Heart left ventricle (tissue), 13 donors: ENCODE measurements at regions not wholly inside any gene's neighbourhood (a gene's known extent, or its start where the extent isn't known, plus 50 kb on each side); places are given as distances from the start of the nearest gene placed in this dataset.

Source experiments
- CTCF ChIP-seq, 12 donors: fragments of 200-600 bp; sonication (generic) in 4 of 12; IDR thresholded peaks; one replicate each; pipeline versions ENCODE4 v1.5.0 to v1.8.0; 2018 to 2022; ENCODE audit warnings: antibody characterized with exemption in 12 of 12, mild to moderate bottlenecking in 5 of 12
- POLR2A ChIP-seq, 2 donors: fragments of 450-650 bp; IDR thresholded peaks; one replicate each; pipeline ENCODE4 v1.6.1; 2017; ENCODE audit warnings: antibody characterized with exemption in 2 of 2, mild to moderate bottlenecking in 2 of 2, moderate library complexity in 2 of 2
- donor health status: ischemic (EF 13 %, LVEDD 7.1; RV severe dilation, severe dysfunction).
- donor health status: DM: no; HTN: yes; CAD: no.
- donor health status: DM: no; HTN: no; CAD: no.
- donor health status: ischemic (EF 25% LVEDD 6.9; RV normal size, moderate dysfunction).
- donor health status: ischemic (EF 25% LVEDD 5.7; RV mildly dilated, moderate dysfunction).
- donor health status: ischemic (EF 35%, LVEDD 5.7; RV mildly dilated, moderate dysfunction).
- donor health status: nonischemic (EF 11% LVEDD 7.7; RV severe dilation, severe dysfunction).
- donor health status: DM: yes; HTN: yes; CAD: no.
- donor health status: PGD.
- donor health status: ischemic (EF 29% LVEDD 5.4; RV normal size, mild dysfunction).
- donor health status: nonischemic (EF 23%, LVEDD 6.1; RV moderate dilation, normal function).

DNA sequence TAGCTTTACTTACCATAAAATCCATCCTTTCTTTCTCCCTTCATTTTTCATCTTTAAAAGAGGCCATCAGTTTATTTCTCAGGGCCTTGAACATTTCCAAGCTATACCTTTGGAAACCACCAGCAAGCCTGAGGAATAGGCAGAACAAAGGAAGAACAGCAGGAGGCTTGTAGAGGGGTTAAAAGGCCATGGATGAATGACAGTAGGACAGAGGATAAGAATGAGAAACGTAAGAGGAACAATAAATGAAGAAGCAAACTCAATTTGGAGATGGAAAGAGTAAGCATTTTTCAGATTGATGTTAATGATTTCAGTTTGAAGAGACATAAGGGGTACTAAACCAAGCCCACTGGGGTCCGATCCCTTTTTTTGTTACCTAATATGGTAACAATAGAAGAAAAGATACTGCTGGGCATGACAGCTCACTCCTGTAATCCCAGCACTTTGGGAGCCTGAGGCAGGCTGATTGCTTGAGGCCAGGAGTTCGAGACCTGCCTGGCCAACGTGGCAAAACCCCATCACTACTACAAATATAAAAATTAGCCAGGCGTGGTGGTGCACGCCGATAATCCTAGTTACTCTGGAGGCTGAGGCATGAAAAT lies 106.6 kb upstream of the NMUR2 start:
- TF ChIP-seq CTCF (IDR thresholded peaks at IDR 0.05) (no peak), POLR2A (IDR thresholded peaks at IDR 0.05) (no peak)
